Fibroblast of the aortic adventitia (primary cell): ENCODE measurements at regions not wholly inside any gene's neighbourhood (a gene's known extent, or its start where the extent isn't known, plus 50 kb on each side); places are given as distances from the start of the nearest gene placed in this dataset.
"Not testable (repeated sequence)": the region's sequence is repeated elsewhere in the genome, so short reads cannot be mapped to it uniquely, and the experiment has no call there.

Source experiments
- DNase-seq: peaks from one replicate; pipeline ENCODE4 v3.0.0-alpha.2; 2010; ENCODE audit warnings: low read depth
- H3K4me3 ChIP-seq: 2 replicates; pipeline ENCODE4 v1.5.1; 2011; ENCODE audit warnings: low read depth, mild to moderate bottlenecking, control low read depth, low read length, moderate library complexity
- TF ChIP-seq, protein P1 (sequence below): IDR thresholded peaks from 2 replicates; pipeline ENCODE4 v1.5.1; 2011; ENCODE audit warnings: mild to moderate bottlenecking, low read length, control low read depth, inconsistent platforms; ENCODE audit not compliant: insufficient read depth

DNA sequence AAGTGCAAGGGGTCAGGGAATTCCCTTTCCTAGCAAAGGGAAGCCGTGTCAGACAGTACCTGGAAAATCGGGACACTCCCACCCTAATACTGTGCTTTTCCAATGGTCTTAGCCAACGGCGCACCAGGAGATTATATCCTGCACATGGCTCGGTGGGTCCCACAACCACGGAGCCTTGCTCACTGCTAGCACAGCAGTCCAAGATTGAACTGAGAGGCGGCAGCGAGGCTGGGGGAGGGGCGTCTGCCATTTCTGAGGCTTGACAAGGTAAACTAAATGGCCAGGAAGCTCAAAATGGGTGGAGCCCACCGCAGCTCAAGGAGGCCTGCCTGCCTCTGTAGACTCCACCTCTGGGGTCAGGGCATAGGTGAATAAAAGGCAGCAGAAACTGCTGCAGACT, 76.5 kb upstream of the LINC00632 start:
- DNase-seq = not testable (repeated sequence)

DNA sequence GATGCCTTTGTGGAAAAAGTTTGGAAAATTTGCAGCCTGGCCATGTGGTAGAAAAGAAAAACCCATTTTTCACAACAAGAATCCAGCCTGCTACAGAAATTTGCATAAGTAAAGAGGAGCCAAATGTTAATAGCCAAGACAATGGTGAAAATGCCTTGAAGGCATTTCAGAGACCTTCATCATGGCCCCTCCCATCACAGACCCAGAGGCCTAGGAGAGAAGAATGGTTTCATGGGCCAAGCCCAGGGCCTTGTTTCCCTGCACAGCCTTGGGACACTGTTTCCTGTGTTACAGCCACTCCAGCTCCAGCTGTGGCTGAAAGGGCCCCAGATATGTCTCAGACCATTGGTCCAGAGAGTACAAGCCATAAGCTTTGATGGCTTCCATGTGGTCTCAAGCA, 101.4 kb upstream of the LINC00632 start:
- TF ChIP-seq, protein P1, sequence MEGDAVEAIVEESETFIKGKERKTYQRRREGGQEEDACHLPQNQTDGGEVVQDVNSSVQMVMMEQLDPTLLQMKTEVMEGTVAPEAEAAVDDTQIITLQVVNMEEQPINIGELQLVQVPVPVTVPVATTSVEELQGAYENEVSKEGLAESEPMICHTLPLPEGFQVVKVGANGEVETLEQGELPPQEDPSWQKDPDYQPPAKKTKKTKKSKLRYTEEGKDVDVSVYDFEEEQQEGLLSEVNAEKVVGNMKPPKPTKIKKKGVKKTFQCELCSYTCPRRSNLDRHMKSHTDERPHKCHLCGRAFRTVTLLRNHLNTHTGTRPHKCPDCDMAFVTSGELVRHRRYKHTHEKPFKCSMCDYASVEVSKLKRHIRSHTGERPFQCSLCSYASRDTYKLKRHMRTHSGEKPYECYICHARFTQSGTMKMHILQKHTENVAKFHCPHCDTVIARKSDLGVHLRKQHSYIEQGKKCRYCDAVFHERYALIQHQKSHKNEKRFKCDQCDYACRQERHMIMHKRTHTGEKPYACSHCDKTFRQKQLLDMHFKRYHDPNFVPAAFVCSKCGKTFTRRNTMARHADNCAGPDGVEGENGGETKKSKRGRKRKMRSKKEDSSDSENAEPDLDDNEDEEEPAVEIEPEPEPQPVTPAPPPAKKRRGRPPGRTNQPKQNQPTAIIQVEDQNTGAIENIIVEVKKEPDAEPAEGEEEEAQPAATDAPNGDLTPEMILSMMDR = no peak
- no peak for DNase-seq
- no peak overlapping the region for H3K4me3 ChIP-seq

More for the DNA sequence above, 76.5 kb upstream of the LINC00632 start:
- not testable (repeated sequence) for H3K4me3 ChIP-seq

DNA sequence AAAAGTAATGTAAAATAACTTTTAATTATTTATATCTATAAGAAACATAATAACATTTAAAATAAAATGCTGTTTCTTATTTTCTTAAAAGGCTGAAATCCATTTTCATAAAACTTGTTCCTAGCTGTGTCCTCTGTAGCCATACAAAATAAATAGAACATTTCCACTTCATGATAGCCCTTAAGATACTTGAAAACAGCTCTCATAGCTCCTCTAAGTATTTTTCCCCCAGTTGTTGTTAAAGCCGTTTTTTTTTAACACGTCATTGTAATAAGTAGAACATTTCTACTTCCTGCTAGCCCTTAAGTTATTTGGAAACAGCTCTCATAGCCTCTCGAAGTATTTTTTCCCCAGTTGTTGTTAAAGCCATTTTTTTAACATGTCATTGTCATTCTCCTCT, 97.3 kb upstream of the SOX3 start:
- no peak for DNase-seq
- no peak overlapping the region for H3K4me3 ChIP-seq
- TF ChIP-seq, protein P1 = no peak

DNA sequence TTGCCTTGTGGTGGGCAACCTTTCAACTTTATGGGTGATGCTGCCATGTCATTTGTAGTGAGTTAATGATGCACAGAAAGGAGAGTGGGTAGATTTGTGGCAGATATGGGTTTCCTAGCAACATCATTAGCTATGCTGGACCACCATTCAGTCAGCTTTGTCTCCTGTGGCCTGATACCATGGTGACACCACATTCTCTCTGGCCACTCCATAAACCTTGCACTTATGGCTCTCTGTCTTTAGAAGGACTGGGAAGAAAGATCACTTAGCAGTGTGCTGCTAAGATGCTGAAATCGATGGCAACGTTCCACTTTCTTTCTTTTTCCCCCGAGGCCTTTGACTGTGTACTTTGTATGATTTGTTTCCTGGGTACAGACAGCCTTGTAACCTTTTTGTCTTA, 95.0 kb upstream of the SOX3 start:
- TF ChIP-seq, protein P1 = no peak
- no peak for DNase-seq
- no peak overlapping the region for H3K4me3 ChIP-seq

DNA sequence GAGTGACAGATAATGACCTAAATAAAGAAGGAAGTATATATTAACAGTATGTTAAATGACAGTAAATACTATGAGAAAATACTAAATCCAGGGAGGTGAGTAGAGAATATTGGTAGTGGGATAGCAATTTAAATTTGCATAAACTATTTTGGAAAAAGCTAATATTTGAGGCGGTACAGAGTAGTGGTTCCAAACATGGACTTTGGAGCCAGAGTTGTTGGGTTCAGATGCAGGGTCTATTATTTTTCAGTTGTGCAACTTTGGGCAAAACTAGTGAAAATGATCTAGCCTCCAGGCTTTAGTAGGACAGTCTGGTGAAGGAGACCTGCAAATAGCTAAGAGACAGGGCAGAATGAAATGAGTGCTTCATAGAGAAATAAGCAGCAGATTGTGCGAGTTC, 84.8 kb upstream of the SOX3 start:
- TF ChIP-seq, protein P1 = no peak
- no peak for DNase-seq
- H3K4me3 ChIP-seq = no peak overlapping the region

DNA sequence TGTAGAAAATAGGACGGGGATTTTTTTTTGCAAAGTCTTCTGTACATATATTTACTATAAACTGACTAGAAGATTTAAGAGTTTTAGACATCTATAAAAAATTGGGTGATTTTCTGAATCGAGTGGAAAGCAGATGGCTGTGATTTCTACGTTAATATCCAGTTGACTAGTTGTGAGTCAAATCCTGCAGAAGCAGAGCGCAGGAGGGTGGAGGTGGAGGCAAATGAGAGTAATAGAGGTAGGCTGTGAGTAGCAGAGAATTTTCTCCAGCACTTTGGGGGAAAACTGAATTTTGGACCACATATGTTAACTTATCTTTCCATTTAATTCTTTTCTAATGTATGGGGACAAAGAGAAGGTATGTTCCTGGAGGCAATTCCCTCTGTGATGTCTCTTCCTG, 82.1 kb upstream of the SOX3 start:
- DNase-seq = no peak
- H3K4me3 ChIP-seq = no peak overlapping the region
- TF ChIP-seq, protein P1 = no peak

DNA sequence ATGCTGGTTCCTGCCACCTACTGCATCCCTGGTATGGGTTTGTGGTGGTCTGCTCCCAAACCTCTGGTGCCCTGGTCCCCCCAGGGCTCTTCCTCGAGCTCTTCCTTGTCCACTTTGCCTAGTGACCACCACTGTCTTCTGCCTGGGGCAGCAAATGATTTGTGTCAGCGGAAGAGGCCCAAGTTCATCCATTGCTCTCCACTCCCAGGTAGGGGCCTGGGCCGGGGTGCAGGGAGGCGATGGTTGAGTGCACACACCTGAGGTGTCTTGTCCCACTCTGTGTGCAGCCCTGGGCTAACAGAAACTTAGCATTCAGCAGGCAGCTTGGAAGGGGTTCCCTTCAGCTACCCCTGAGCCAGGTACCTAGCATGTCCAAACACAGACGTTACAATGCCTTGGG, 75.6 kb upstream of the SOX3 start:
- H3K4me3 ChIP-seq = no peak overlapping the region
- DNase-seq = no peak
- TF ChIP-seq, protein P1 = no peak

DNA sequence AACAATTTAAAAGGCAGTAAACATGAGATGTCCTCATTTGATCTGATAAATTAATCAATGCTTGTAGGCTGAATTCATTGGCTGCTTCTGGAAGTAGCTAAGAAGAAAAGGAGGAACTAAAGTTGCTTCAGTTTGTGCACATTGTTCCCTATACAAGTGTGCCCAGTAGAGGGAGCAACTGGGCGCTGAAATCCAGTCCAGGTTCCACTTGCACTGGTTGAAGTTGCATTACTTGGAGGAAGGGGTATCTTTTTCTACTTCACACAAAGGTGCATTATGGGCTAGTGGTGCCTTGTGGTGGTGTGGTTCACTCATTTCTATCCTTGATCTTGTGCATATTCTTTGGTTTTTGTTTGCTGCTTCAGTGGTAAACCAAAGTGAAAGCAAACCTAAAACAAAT, 67.9 kb upstream of the SOX3 start:
- H3K4me3 ChIP-seq = no peak overlapping the region
- DNase-seq = peak; percentile 2
- TF ChIP-seq, protein P1 = peak; percentile 61
